Fibroblast of mammary gland (primary cell): ENCODE measurements at regions not wholly inside any gene's neighbourhood (a gene's known extent, or its start where the extent isn't known, plus 50 kb on each side); places are given as distances from the start of the nearest gene placed in this dataset.

ENCODE experiments used
- DNase-seq: peaks from one replicate; pipeline ENCODE4 v3.0.0-alpha.2; 2010; ENCODE audit warnings: low read depth
- H3K4me3 ChIP-seq: 2 replicates; pipeline ENCODE4 v1.5.1; 2011; ENCODE audit warnings: low read depth, mild to moderate bottlenecking, low read length, moderate library complexity; ENCODE audit not compliant: control insufficient read depth
- TF ChIP-seq, protein P1 (sequence below): conservative IDR thresholded peaks from 2 replicates; pipeline ENCODE4 v1.5.1; 2011; ENCODE audit warnings: low read depth, low read length, inconsistent platforms; ENCODE audit not compliant: control insufficient read depth, insufficient read depth

DNA sequence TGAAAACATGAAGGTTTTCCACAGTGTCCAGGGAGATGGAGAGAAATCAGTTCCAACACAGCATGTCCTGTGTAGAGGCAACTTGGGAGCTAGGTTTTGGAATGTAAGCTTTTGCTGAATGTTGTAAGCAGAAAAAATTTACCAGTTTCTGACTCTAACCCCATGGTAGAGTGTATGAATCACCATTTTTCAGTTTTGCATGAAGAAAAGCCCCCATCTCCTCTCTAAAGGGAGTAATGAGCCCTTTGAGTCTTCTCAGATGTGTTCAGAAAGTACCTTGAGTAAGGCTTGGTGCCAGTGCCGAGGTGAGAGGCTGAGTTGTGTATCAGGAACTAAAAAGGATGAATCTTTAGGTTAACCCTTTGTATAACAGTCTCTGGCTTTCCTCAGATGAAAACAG lies 96.2 kb downstream of the ADRB2 start:
- no peak for DNase-seq
- TF ChIP-seq, protein P1, sequence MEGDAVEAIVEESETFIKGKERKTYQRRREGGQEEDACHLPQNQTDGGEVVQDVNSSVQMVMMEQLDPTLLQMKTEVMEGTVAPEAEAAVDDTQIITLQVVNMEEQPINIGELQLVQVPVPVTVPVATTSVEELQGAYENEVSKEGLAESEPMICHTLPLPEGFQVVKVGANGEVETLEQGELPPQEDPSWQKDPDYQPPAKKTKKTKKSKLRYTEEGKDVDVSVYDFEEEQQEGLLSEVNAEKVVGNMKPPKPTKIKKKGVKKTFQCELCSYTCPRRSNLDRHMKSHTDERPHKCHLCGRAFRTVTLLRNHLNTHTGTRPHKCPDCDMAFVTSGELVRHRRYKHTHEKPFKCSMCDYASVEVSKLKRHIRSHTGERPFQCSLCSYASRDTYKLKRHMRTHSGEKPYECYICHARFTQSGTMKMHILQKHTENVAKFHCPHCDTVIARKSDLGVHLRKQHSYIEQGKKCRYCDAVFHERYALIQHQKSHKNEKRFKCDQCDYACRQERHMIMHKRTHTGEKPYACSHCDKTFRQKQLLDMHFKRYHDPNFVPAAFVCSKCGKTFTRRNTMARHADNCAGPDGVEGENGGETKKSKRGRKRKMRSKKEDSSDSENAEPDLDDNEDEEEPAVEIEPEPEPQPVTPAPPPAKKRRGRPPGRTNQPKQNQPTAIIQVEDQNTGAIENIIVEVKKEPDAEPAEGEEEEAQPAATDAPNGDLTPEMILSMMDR = no peak

DNA sequence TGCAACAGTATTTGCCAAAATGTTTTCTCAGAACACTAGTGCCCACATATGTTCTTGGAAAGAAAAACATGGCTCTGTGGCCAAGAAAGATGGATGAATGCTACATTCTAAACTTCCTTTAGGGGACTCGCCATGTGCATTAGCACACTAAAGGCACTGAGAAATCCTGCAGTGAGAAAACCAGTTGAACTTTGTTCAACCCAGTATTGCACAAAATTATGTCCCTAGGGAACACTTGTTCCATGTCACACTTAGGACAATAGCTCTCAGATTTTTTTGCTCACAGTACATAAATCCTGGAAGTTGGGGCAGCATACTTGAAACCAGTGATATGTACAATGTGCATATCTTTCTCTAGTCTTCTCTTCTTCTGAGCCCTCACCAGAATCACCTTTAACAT lies 96.6 kb downstream of the ADRB2 start:
- H3K4me3 ChIP-seq = no peak overlapping the region
- TF ChIP-seq, protein P1 = no peak
- DNase-seq = no peak

More for the DNA sequence above, 96.2 kb downstream of the ADRB2 start:
- H3K4me3 ChIP-seq = no peak overlapping the region

DNA sequence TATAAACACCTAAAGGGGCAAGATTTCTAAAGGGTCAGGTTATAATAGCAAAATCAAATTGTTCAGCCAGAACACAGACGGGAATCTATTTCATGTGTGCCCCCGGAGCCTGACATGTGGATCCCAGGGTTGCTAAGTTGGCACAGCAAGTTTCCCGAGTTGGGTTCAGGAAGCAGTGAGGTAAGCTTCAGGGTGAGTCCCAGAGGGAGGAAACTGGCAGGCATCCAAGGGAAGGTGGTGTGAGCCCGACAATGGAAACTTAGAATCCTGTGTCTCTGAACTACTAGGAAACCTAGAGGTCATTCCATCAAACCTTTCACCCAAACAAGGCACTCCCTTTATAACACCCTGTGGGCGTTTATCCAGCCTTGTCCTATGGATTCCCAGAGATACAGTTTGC lies 98.4 kb downstream of the ADRB2 start:
- TF ChIP-seq, protein P1 = no peak
- H3K4me3 ChIP-seq = no peak overlapping the region
- DNase-seq = no peak

DNA sequence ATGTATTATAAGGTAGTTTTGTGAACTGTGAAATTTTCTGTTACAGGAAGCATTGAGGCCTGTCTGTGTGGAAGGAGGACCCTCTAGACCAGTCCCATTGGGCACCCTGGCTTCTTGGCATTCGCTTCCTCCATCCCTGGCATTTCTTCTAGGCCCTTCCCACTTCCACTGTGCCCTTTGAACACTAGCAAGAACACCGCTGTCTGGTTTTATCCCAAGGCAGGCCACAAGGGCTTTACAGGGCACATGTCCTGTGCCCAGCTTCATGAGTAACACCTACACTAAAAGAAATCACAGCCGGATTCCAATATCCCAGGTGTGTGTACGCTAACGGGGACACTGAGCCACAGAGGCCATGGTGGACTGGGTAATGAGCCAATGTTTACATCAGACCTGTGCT lies 99.8 kb downstream of the ADRB2 start:
- TF ChIP-seq, protein P1 = no peak
- H3K4me3 ChIP-seq = no peak overlapping the region
- DNase-seq = no peak

DNA sequence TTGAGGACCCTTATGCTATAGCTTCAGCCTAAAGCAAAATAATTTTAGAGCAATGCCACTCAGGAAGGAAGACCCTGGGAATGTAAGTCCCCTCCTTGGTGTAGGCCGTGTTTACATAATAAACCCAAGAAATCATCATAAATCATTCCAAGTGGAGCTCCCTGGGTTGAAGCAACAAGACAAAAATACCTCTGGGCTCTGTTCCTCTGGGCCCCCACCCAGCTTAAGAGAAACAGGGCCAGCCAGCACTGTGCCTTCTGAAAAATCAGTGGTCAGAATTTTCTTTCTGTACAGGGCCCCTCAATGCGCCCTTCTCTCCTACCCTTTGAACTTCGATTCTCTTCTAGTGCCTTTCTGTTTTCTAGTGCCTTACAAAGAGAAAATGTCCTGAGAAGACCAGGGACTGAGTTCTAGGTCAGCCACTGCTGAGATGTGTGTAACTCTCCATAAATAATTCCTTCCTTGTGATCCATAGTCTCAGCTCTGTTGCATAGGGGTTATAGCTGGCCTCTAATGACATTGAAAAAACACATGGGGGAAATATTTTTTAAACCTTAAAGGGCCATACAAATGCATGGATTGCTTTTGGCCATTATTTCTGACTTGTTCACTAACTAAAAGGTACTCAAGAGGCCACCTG lies 101.0 kb downstream of the ADRB2 start:
- H3K4me3 ChIP-seq = no peak overlapping the region
- TF ChIP-seq, protein P1 = no peak
- DNase-seq = no peak

DNA sequence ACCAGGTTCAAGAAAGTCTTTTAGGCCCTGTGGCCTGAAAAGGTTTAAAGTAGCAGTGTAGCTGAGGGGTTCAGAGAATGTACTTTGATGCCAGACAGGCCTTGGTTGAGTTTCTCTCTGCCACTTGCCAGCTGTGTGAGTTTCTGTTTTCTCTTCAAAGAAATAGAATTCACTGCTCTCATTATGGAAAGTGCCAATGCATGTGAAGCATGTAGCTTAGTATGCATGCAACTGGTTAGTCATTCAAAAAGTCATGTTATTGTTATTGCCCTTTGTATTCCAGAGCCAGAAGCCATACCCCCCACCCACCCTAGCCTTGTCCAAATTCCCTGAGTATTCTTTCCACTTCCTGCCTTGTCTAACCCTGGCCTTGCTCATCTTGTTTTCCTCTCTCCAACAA lies 101.7 kb downstream of the ADRB2 start:
- no peak for DNase-seq

More for the DNA sequence above, 101.7 kb downstream of the ADRB2 start:
- no peak overlapping the region for H3K4me3 ChIP-seq
- TF ChIP-seq, protein P1 = no peak
